Astrocyte (in vitro differentiated cells and primary cell): ENCODE measurements at regions not wholly inside any gene's neighbourhood (a gene's known extent, or its start where the extent isn't known, plus 50 kb on each side); places are given as distances from the start of the nearest gene placed in this dataset.

Source experiments
- DNase-seq: peaks from one replicate; pipeline ENCODE4 v3.0.0-alpha.2; 2010; ENCODE audit warnings: low read depth
- FAIRE-seq: peaks from 2 replicates; lab custom pipeline; 2011; peaks lifted over from hg19 to GRCh38; lab: Jason Lieb, UNC
- H2AFZ ChIP-seq: 2 replicates; pipeline ENCODE4 v1.6.0; 2012; ENCODE audit warnings: low read depth, low read length, inconsistent platforms
- H3K27ac ChIP-seq: 2 replicates; pipeline ENCODE4 v1.5.1; 2011; ENCODE audit warnings: low read depth, low read length, inconsistent platforms
- H3K27me3 ChIP-seq: 2 replicates; pipeline ENCODE4 v1.6.0; 2011; ENCODE audit warnings: low read length, inconsistent platforms; ENCODE audit not compliant: insufficient read depth
- H3K36me3 ChIP-seq: 2 replicates; pipeline ENCODE4 v1.5.1; 2011; ENCODE audit warnings: low read length, inconsistent platforms; ENCODE audit not compliant: insufficient read depth
- H3K4me1 ChIP-seq: 2 replicates; pipeline ENCODE4 v1.5.1; 2011; ENCODE audit warnings: low read length, inconsistent platforms; ENCODE audit not compliant: insufficient read depth
- H3K4me2 ChIP-seq: 2 replicates; pipeline ENCODE4 v1.6.0; 2012; ENCODE audit warnings: low read length, inconsistent platforms
- H3K4me3 ChIP-seq: 2 replicates; pipeline ENCODE4 v1.5.1; 2011; ENCODE audit warnings: low read depth, mild to moderate bottlenecking, low read length, inconsistent platforms; ENCODE audit not compliant: insufficient read depth
- H3K79me2 ChIP-seq: 2 replicates; pipeline ENCODE4 v1.6.0; 2012; ENCODE audit warnings: mild to moderate bottlenecking, low read length, inconsistent platforms; ENCODE audit not compliant: insufficient read depth
- H3K9ac ChIP-seq: 2 replicates; pipeline ENCODE4 v1.6.0; 2012; ENCODE audit warnings: mild to moderate bottlenecking, low read length, inconsistent platforms
- H3K9me3 ChIP-seq: 2 replicates; pipeline ENCODE4 v1.5.1; 2012; ENCODE audit warnings: low read depth, mild to moderate bottlenecking, low read length, inconsistent platforms; ENCODE audit not compliant: insufficient read depth
- H4K20me1 ChIP-seq: 2 replicates; pipeline ENCODE4 v1.6.0; 2012; ENCODE audit warnings: low read length, inconsistent platforms; ENCODE audit not compliant: insufficient read depth
- H3K27ac Mint-ChIP-seq: one replicate; pipeline ENCODE4 v1.8.0; 2021; ENCODE audit warnings: mild to moderate bottlenecking, mixed read lengths; ENCODE audit not compliant: unreplicated experiment
- H3K27me3 Mint-ChIP-seq: one replicate; pipeline ENCODE4 v1.8.0; 2021; ENCODE audit warnings: low read depth, mixed read lengths; ENCODE audit not compliant: unreplicated experiment
- H3K36me3 Mint-ChIP-seq: one replicate; pipeline ENCODE4 v1.8.0; 2021; ENCODE audit warnings: low read depth, mixed read lengths; ENCODE audit not compliant: unreplicated experiment
- H3K4me1 Mint-ChIP-seq: one replicate; pipeline ENCODE4 v1.8.0; 2021; ENCODE audit warnings: low read depth, mixed read lengths; ENCODE audit not compliant: unreplicated experiment
- H3K4me3 Mint-ChIP-seq: one replicate; pipeline ENCODE4 v1.8.0; 2021; ENCODE audit warnings: mild to moderate bottlenecking, moderate library complexity, mixed read lengths; ENCODE audit not compliant: unreplicated experiment
- H3K9me3 Mint-ChIP-seq: one replicate; pipeline ENCODE4 v1.8.0; 2021; ENCODE audit warnings: mild to moderate bottlenecking, mixed read lengths; ENCODE audit not compliant: unreplicated experiment
- CTCF ChIP-seq: IDR thresholded peaks from 2 replicates; pipeline ENCODE4 v1.5.1; 2011; ENCODE audit warnings: low read depth, mild to moderate bottlenecking, inconsistent platforms, low read length, moderate library complexity; ENCODE audit not compliant: insufficient read depth
- EZH2 ChIP-seq: IDR thresholded peaks from 2 replicates; pipeline ENCODE4 v1.6.1; 2012; ENCODE audit warnings: mild to moderate bottlenecking, low read length, inconsistent platforms; ENCODE audit not compliant: insufficient read depth

GRCh38 chr5:123743990-123744583, 232.1 kb downstream of the CSNK1G3 start:
- Mint-ChIP-seq H3K27me3 (no peaks in the 10 kb centered on the region), H3K27ac (no peak overlapping the region), H3K4me1 (no peaks in the 10 kb centered on the region), H3K4me3 (no peak overlapping the region), H3K9me3 (no peaks in the 10 kb centered on the region), H3K36me3 (no peaks in the 10 kb centered on the region)
- no peak overlapping the region for H2AFZ ChIP-seq
- no peak for DNase-seq
- H3K4me2 ChIP-seq, result no peak overlapping the region
- H3K36me3 ChIP-seq, result no peaks in the 10 kb centered on the region
- no peak overlapping the region for H3K4me3 ChIP-seq
- FAIRE-seq, result no peak
- no peaks in the 10 kb centered on the region for H3K27me3 ChIP-seq
- no peak overlapping the region for H3K27ac ChIP-seq
- no peak overlapping the region for H3K9ac ChIP-seq
- no peaks in the 10 kb centered on the region for H3K79me2 ChIP-seq
- TF ChIP-seq CTCF (no peak), EZH2 (no peak)
- no peaks in the 10 kb centered on the region for H3K9me3 ChIP-seq
- no peaks in the 10 kb centered on the region for H3K4me1 ChIP-seq
- H4K20me1 ChIP-seq, result no peaks in the 10 kb centered on the region

DNA sequence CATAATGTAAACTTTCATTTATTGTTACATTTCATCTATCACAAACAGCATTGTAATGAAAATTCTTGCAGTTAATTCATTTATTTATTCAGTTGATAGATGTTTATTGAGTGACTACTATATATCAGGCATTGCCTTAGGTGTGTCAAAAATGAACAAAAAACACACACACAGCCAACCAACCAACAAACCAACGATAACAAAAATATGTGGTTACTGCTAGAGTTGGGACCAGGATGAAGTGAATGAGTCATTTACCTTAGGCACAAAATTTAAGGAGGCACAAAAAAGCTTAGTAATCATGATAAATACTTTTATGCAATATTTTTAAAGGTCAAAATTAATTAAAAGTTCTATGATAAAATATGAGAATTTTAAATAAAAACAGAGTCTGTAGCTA, 223.4 kb downstream of the CSNK1G3 start:
- no peaks in the 10 kb centered on the region for H3K27me3 Mint-ChIP-seq
- Histone ChIP-seq H3K4me3 (no peak overlapping the region), H3K79me2 (no peaks in the 10 kb centered on the region), H3K36me3 (no peaks in the 10 kb centered on the region), H3K9ac (no peak overlapping the region), H3K9me3 (no peaks in the 10 kb centered on the region), H3K27ac (no peak overlapping the region), H2AFZ (no peak overlapping the region), H3K4me2 (no peak overlapping the region), H4K20me1 (no peaks in the 10 kb centered on the region), H3K4me1 (no peaks in the 10 kb centered on the region), H3K27me3 (no peaks in the 10 kb centered on the region)
- no peak for DNase-seq
- H3K27ac Mint-ChIP-seq, result no peak overlapping the region
- no peaks in the 10 kb centered on the region for H3K4me1 Mint-ChIP-seq
- H3K9me3 Mint-ChIP-seq, result peaks cover 19% of the 10 kb centered on the region
- no peak overlapping the region for H3K4me3 Mint-ChIP-seq
- TF ChIP-seq CTCF, result no peak
- no peak for TF ChIP-seq EZH2
- no peak for FAIRE-seq
- no peaks in the 10 kb centered on the region for H3K36me3 Mint-ChIP-seq

- no peak overlapping the region for H3K27ac Mint-ChIP-seq
- no peaks in the 10 kb centered on the region for H3K27me3 ChIP-seq
- no peak overlapping the region for H3K4me2 ChIP-seq
- H3K27me3 Mint-ChIP-seq, result no peaks in the 10 kb centered on the region
- H3K36me3 ChIP-seq, result no peaks in the 10 kb centered on the region
- no peak overlapping the region for H3K9ac ChIP-seq
- no peaks in the 10 kb centered on the region for H3K4me1 ChIP-seq
- no peak overlapping the region for H3K4me3 Mint-ChIP-seq
- no peaks in the 10 kb centered on the region for H4K20me1 ChIP-seq
- H3K27ac ChIP-seq, result no peak overlapping the region
- no peaks in the 10 kb centered on the region for H3K4me1 Mint-ChIP-seq
- H3K79me2 ChIP-seq, result no peaks in the 10 kb centered on the region
- H3K4me3 ChIP-seq, result no peak overlapping the region
- no peaks in the 10 kb centered on the region for H3K9me3 ChIP-seq
- DNase-seq (no peak), FAIRE-seq (no peak)
- TF ChIP-seq CTCF (no peak), EZH2 (no peak)
- no peak overlapping the region for H2AFZ ChIP-seq
- H3K9me3 Mint-ChIP-seq, result peaks cover 21% of the 10 kb centered on the region
- H3K36me3 Mint-ChIP-seq, result no peaks in the 10 kb centered on the region
Observed at GRCh38 chr5:123732257-123732656, 220.3 kb downstream of the CSNK1G3 start.
